GM21825 (cell line): ENCODE measurements at regions not wholly inside any gene's neighbourhood (a gene's known extent, or its start where the extent isn't known, plus 50 kb on each side); places are given as distances from the start of the nearest gene placed in this dataset.
A peak's percentile ranks its signal among the peaks of the same experiment; 100 is the strongest.

Experiments used
- ATAC-seq: cut with Tn5 transposase; IDR thresholded peaks from one replicate; pipeline ENCODE4 v1.9.1; 2021; ENCODE audit warnings: mild to moderate bottlenecking, moderate library complexity; ENCODE audit not compliant: unreplicated experiment

- no peak for ATAC-seq
Measured at GRCh38 chr20:19073584-19074218, 138.7 kb upstream of the SLC24A3 start.

- ATAC-seq: no peak
Measured at GRCh38 chr20:19074356-19074755, 138.1 kb upstream of the SLC24A3 start.

GRCh38 chr20:19074828-19075516 is 137.5 kb upstream of the SLC24A3 start:
- ATAC-seq: peak; percentile 54

GRCh38 chr20:19077370-19078220 is 134.8 kb upstream of the SLC24A3 start:
- ATAC-seq: no peak

- no peak for ATAC-seq
Measured at GRCh38 chr20:19078448-19079373, 133.7 kb upstream of the SLC24A3 start.

GRCh38 chr20:19079536-19080299 is 132.7 kb upstream of the SLC24A3 start:
- no peak for ATAC-seq

- no peak for ATAC-seq
Measured at GRCh38 chr20:19081937-19082336, 130.5 kb upstream of the SLC24A3 start.

- no peak for ATAC-seq
Measured at GRCh38 chr20:19083136-19083621, 129.3 kb upstream of the SLC24A3 start.

GRCh38 chr20:19090332-19090731 is 122.1 kb upstream of the SLC24A3 start:
- ATAC-seq: no peak

- ATAC-seq: no peak
Measured at GRCh38 chr20:19094959-19095541, 117.4 kb upstream of the SLC24A3 start.

- ATAC-seq: no peak
Measured at GRCh38 chr20:19095762-19096161, 116.7 kb upstream of the SLC24A3 start.

- no peak for ATAC-seq
Measured at GRCh38 chr20:19096843-19097242, 115.6 kb upstream of the SLC24A3 start.

- no peak for ATAC-seq
Measured at GRCh38 chr20:19098117-19098516, 114.3 kb upstream of the SLC24A3 start.

GRCh38 chr20:19098806-19099578 is 113.5 kb upstream of the SLC24A3 start:
- no peak for ATAC-seq

GRCh38 chr20:19099596-19100545 is 112.6 kb upstream of the SLC24A3 start:
- ATAC-seq: no peak

GRCh38 chr20:19100975-19101374 is 111.5 kb upstream of the SLC24A3 start:
- no peak for ATAC-seq

GRCh38 chr20:19104186-19104585 is 108.3 kb upstream of the SLC24A3 start:
- ATAC-seq: no peak

- ATAC-seq: no peak
Measured at GRCh38 chr20:19108155-19108554, 104.3 kb upstream of the SLC24A3 start.
